ENCODE measurements at regions not wholly inside any gene's neighbourhood (a gene's known extent, or its start where the extent isn't known, plus 50 kb on each side); places are given as distances from the start of the nearest gene placed in this dataset.

GRCh38 chr3:86333636-86334035 lies 657.3 kb downstream of the VGLL3 start:
- no peak for DNase-seq (ENCODE audit: low spot score)

- DNase-seq (ENCODE audit: low spot score) = no peak
These were observed 687.0 kb downstream of the VGLL3 start for GRCh38 chr3:86303935-86304334.

- DNase-seq (ENCODE audit: low spot score) = no peak
These were observed 708.7 kb downstream of the VGLL3 start for GRCh38 chr3:86282106-86282787.

DNA sequence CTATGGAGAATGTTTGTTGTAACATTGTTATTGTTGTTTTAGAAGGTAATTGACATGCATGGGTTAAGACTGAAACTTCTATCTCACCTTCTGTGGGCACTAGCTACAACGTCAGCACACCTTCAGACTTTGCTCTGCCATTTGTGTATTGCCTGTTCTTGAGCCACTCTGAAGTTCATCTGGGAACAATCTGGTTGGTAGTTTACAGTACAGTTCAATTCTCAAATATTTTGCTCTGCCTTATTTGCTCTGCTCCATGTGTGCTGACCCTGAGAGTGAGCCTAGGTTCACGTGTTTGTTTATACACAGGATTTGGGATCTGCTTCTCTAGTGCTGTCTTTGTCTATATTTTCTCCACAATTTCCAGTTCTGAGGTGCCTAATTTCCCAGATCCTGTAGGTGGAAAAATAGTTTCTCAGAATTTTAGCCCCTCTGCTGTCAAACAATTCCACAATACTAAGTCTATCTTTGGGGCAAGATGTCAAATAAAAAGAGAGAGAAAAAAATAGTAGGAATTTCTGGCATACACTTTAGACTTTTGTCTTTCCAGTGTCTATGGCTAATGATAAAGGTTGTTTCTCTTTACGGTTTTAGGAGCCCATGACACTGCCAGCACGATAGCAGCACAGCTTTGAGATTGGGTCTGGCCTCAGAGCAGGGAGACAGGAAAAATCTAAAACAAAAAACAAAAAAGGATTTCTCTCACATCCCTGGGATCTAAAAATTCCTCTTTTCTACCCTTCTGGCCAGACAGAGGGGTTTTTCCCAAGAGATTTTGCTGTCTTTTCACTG lies 721.4 kb downstream of the VGLL3 start:
- no peak for DNase-seq (ENCODE audit: low spot score)

DNA sequence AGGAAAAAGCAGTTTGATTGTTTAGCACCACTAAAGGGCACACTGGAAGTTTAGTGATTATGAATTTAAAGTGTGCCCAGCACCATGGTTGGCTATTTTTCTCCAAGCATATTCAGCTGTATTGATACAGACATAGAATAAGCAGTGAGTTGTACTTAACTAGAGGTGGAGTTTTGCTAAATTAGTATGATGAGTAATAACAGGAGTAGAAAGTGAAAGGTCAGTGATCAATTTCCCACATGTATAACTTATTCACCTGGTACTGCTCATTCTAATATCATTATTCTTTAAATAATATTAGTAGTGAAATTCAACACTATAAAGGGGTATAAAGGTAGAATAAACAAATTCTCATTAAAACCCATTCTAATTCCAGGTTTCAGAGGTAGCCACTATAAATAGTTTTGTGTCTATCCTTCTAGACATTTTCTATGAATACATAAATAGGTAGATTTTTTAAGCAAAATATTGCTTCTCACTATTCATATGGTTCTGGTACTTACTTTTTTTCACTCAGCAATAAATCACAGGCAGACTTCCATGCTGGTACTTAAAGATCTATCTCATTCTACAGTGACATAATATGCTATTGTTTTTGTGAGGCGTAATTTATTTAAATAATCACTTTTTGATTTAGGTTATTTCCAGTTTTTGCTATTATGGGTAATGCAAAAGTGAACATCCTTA lies 732.9 kb downstream of the VGLL3 start:
- no peak for DNase-seq (ENCODE audit: low spot score)

- no peak for DNase-seq (ENCODE audit: low spot score)
These were observed 736.5 kb downstream of the VGLL3 start for GRCh38 chr3:86254480-86254879.

DNA sequence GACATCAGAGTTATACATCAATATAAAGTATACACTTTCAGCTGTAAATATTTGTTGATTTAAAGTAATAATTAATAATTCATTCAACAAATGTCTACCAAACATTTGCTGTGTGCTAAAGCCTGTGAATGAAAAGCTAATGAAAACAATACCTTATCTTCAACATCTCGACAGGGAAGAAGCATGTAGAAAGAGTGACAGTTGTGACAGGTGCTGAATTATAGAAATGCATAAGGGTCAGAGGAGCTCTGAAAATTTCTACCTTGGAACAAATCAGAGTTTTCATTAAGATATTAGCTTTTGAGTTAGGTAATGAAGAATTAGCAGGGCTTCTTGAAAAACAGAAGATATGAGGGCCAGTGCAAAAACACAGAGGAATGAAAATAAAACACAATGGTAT lies 739.2 kb downstream of the VGLL3 start:
- DNase-seq (ENCODE audit: low spot score) = no peak

DNA sequence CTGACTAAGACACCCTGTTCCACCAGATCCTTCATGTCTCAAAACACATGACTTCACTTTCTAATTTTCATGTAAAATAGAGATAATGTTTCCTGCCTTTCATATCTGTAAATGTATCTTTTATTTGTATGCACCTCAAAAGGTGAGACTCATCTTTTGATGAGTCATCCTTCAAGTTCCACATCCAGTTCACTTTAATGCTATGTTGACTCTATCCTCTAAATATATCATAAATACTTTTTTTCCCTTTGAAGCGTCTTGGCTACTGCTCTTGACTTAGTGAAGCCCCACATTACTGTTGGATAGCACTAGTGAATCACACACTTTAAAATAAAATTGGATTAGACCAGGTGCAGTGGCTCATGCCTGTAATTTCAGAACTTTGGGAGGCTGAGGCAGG lies 741.1 kb downstream of the VGLL3 start:
- no peak for DNase-seq (ENCODE audit: low spot score)

GRCh38 chr3:86245360-86245759 lies 745.6 kb downstream of the VGLL3 start:
- no peak for DNase-seq (ENCODE audit: low spot score)

- no peak for DNase-seq (ENCODE audit: low spot score)
These were observed 746.0 kb downstream of the VGLL3 start for GRCh38 chr3:86244905-86245304.

DNA sequence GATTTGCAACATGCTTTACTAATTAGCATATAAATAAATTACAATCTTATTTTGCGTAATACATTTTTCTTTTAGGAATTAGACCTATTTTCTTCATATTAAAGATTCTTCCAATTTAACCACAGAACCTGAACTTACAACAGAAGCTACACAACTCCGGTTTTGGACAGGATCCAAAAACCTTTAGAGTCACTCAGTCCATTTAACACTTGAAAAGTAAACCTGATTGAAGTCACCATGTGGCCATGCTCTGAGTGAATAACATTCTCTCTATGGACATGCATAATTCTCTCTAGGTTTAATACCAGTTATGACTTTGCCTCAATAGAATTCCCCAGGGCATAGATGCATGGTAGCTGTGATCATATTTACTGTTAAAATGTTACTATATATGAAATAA lies 751.0 kb downstream of the VGLL3 start:
- DNase-seq (ENCODE audit: low spot score) = no peak

- no peak for DNase-seq (ENCODE audit: low spot score)
These were observed 756.3 kb downstream of the VGLL3 start for GRCh38 chr3:86234506-86235254.

- DNase-seq (ENCODE audit: low spot score) = no peak
These were observed 760.2 kb downstream of the VGLL3 start for GRCh38 chr3:86230762-86231161.

- no peak for DNase-seq (ENCODE audit: low spot score)
These were observed 761.2 kb downstream of the VGLL3 start for GRCh38 chr3:86229775-86230094.

DNA sequence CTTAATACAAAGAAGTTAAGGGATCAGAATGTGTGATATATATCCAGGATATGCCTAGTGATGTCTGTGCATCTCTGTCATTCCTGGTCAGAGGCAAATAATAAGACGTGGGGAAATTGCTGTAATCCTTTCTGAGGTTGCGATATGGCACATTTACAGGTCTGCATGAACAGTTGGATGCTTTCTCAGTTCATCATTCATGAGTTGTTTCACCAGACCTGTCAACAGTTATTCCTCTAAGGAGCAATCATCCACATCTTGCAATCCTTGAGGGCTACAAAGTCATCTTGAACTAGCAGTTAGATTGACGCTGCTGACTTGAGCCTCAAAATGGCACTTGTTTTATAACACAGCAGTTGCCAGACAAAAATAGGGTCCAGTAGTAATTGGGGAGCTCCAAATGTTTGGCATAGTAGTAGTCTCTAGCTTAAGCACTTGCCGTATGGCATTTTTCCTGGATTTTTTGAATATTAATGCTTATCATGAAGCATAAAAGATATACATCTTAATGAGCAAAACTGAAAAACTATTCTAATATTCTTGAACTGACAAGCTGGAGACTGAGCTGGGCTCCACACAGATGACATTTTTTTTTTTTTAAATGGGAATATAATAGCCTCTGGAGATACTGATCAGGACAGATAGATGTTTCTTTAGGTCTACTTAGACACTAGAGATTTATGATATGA lies 761.7 kb downstream of the VGLL3 start:
- no peak for DNase-seq (ENCODE audit: low spot score)

DNA sequence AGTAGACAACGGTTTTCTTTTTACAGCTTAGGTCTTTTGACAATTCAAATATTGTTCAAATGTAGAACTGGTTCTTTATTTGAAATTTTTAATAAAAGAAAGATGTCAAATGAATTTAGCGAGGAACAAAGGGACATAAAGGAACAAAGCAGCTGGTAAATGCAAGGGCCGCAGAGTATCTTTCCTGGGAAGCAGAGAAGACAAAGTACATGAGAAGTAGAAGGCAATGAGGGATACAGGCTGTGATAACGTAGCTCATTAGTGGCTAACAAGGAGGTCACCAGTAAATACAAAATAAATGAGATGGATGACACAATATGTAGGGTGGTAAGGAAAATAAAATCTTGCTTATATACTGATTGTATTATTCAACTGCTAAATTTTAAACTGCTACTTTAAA lies 762.8 kb downstream of the VGLL3 start:
- no peak for DNase-seq (ENCODE audit: low spot score)

GRCh38 chr3:86225461-86225860 lies 765.5 kb downstream of the VGLL3 start:
- no peak for DNase-seq (ENCODE audit: low spot score)

GRCh38 chr3:86221601-86222000 lies 769.3 kb downstream of the VGLL3 start:
- no peak for DNase-seq (ENCODE audit: low spot score)

DNA sequence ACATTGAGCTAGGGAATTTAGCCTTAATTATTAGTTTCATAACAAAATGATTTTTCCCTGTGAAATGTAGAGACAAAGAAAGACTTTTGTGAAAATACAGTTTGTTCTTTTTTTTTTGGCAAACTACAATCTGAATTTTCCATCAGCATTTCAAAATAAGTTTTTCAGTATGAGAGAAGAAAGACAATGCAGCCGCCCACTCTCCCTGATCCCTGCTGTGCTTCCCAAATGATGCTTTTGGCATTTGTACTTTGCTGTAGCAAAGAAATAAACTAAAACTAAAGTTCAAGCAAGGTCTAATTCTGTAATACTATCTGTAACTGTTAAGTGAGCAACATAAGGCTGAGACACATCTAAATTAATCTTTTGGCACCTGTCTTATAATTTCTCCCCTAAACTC lies 782.2 kb downstream of the VGLL3 start:
- DNase-seq (ENCODE audit: low spot score) = no peak

DNA sequence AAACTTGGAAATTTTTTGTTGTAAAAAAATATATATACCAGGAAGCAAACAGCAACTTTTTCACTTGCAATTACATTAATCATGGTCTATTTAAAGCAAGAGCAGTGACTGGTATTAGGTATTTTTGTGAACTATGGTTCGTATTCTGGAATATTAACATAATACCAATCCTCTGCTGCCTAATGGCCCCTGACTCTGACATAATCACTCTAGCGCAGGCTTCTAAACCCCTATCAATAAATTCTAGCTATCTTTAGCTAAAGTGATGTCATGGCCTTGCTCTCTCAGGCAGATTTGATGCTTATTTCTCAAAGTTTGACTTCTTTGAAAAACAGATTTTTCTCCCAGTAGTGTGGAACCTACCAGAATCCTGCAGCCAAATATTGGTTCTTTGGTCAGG lies 808.3 kb downstream of the VGLL3 start:
- DNase-seq (ENCODE audit: low spot score) = no peak

- DNase-seq (ENCODE audit: low spot score) = peak; percentile 4
These were observed 810.3 kb downstream of the VGLL3 start for GRCh38 chr3:86180696-86181095.

DNA sequence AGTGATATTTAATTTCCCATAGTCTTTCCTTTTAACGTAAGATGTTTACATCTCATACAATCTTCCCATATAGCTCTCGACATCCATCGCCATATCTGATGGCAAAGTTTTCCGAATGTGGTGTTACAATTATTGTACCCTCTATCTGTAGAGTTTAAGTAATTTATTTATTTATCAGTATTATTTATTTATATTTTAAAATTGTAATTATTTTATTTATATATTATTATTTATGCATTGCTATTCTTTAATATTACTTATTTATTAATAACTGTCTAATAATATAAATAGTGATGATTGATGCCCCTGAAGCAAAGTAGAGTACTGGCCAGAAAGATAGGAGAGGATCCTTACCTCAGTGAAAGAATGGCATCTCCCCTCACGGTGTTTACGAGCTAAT lies 812.9 kb downstream of the VGLL3 start:
- DNase-seq (ENCODE audit: low spot score) = no peak
